GM21717 (cell line): ENCODE measurements at regions not wholly inside any gene's neighbourhood (a gene's known extent, or its start where the extent isn't known, plus 50 kb on each side); places are given as distances from the start of the nearest gene placed in this dataset.

Source experiments
- ATAC-seq: cut with Tn5 transposase; IDR thresholded peaks from one replicate; pipeline ENCODE4 v1.9.1; 2021; ENCODE audit warnings: mild to moderate bottlenecking, moderate library complexity; ENCODE audit not compliant: unreplicated experiment

DNA sequence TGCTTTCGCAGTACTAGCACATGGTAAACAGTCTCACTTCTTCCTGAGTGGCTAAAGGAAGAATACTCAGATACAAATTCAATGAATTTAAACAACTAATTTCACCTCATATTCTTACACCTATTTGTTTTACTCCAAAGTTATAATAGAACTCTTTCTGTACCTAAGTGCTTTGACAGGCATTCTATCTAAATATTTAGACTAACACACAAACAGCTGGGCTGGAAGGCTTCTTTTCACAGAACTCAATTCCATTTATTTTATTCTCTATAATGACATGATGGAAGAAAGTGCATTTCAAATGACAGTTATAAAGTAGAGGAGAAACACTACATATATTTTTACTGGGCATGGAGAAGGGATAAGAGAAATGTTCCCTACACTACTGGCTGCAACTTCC is 384.9 kb upstream of the SPTLC3 start:
- ATAC-seq = no peak

DNA sequence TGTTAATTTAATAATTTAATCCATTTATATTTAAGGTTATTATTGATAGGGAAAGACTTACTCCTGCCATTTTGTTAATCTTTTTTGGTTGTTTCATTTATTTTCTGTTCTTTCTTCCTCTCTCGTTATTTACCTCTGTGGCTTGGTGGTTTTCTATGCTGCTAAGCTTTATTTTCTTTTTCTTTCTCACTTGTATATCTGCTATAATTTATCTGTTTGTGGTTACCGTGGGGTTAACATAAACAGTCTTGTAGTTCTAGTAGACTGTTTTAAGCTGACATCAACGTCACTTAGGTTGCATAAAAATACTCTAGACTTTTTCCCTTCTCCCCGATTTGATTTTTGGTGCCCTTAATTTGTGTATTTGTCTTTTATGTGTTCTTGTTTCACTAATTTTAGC is 381.3 kb upstream of the SPTLC3 start:
- ATAC-seq = no peak

DNA sequence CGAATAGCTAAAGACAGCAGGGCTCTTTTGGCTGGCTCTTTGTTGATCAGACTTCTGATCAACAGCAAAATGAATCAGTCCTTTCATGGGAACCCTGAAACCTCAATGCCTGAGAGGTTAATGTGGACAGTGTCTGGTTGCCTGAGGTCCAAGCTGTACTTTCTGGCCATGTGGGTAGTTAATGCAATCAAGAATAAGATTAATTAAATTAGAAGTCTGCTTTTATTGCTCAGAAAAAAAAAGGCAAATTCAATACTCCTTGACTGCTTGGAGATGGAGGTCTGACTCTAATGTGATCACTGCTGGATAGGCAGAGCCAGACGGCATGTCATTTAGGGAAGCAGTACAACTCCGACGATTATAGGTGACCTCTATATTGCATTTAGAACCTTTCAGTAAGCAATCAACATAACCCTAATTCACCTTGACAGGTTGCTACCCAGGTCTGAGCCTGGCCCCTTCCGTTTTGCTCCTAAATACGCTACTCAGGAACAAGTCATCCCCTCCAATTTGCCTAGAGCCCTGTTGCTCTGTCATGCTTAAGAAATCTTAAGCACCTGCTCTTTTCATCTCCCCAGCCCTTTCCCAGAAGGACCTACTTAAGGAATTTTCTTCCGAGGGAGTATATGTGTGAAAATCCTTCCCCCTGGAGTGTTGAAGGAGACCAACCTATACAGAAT is 370.0 kb upstream of the SPTLC3 start:
- no peak for ATAC-seq

DNA sequence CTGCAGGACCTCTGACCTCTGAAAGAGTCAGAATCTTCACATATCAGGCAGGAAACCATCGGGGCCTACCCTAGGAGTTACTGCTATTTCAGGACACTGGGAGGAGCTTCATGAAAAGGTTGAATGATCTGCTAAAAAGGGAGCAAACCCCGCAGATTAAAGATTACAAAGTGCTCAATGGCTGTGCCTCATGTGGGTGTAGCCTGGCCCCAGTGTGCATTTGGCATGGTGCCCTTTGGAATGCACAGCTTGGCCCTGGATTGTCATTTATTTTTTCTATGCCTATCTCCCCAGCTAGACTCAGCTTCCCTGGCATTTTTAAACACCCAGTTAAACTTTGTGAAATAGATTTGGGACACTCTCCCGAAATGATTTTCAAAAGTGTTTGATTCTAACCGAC is 368.5 kb upstream of the SPTLC3 start:
- no peak for ATAC-seq

DNA sequence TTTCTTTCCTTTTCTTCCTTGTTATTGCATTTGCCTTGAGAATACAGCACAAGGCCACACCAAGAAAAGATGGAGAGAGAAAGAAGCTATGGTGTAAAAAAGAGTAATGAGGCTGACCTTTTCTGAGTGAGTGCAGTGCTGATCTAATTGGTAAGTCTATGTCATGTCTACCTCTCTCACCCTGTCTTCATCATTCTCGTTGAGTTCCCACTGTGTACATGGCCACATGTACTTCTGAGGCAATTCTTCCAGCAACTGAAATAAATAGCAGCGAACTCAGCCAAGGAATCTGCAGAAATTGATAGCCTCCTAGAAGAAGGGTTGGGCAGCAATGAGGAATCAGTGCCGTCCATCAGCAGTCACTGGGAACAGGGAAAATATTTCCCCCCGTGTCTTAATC is 367.2 kb upstream of the SPTLC3 start:
- ATAC-seq = no peak

DNA sequence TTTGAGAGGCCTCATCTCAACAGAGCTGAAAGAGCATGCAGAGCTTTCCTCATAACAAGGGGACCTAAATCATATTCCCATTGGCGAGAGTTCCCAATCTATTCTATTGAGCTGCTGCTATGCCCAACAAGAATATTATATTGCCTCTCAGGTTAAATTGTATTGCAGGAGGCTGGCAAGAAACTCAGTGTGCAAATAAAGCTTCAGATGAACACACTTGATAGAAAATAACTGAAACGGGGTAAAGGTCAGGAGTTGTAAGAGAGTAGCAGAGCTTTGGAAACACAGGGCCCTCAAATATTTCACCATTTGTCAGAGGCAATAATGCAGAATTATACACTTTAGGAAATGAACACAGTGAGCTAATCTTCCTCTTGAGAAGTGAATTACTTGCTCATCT is 364.3 kb upstream of the SPTLC3 start:
- ATAC-seq = no peak

DNA sequence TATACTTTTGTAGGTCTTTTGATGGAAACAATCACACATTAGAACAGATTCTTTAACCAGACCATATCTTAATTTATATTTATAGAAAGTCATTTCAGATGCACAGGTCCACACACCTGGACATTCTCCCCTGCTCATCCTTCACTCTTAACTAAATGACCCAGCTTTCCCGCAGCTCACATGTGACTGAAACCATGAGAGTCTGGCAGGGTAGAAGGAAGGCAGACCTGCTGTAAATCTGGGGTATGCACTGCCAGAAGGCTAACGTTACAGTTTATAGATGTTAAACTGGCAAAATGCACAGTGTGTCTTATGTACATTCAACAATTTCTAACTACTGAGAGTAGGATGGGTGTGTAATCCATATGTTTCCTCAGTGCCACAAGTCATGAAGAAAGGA is 359.5 kb upstream of the SPTLC3 start:
- no peak for ATAC-seq

DNA sequence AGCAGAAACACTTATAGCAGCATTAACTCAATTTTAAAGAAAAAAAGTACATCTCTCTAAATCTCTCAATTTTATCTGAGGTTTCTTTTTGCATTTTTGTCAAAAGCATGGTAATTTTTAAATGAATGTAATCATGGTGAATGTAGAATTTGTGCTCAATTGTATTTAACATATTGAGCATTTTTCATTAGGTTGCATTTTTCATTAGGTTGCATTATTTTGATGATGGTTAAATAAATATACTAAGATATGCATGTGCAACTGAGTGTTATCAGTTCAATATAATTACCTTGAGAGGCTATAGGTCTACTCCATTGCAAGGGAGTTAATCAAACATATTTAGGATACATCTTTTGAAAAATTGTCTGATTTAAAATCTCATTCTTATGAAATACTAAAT is 355.1 kb upstream of the SPTLC3 start:
- ATAC-seq = no peak

DNA sequence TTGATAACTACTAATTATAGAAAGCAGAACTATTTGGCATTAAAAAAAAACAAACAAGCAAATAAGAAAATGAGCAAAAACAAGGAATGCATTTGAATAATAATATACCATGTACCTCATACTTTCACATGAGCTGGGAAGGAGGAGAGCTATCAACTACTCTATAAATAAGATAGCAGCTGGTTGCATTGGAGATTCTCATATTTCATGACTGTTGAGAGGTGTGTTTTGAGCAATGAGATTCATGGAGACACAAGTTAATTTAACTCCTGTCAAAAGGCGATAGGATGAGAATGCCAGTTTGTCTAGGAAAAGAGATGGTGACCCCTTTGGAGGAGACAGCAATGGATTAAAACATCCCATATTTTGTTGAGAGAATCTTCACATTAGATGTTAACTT is 348.8 kb upstream of the SPTLC3 start:
- no peak for ATAC-seq

DNA sequence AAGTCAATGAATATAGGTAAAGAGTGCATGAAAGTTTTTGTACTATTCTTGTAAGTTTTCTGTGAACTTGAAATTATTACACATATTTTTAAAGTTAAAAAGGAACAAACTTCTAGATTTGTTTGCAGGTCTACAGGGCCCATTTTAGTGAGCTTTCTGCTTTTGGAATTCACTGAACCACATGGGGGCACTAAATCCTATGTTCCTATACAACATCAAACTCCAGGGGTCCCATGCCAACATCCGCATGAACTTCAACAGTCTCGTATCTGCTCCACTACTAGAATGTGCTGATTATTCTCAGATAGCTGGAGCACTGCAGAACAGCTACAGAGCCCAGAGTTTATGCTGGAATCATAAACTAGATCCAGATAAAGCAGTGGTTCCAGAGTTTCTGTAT is 347.9 kb upstream of the SPTLC3 start:
- ATAC-seq = no peak

DNA sequence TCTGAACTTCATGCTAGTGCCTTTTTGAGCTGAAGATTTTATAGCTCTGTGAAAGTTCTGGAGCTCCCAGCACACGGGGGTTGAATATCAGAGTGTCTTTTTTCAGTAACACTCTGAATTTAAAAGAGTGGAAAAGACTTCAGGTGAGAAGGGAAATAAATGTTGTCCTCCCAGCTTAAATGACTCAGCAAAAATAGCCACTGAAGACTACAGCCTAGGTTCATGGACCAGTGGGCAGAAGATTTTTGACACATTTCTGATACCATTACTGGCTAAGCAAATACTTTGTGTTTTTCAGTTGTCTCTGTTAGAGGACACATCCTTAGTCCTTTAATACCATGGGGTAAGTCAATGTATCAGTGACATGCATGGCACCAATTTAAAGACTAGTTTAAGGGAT is 338.5 kb upstream of the SPTLC3 start:
- no peak for ATAC-seq

DNA sequence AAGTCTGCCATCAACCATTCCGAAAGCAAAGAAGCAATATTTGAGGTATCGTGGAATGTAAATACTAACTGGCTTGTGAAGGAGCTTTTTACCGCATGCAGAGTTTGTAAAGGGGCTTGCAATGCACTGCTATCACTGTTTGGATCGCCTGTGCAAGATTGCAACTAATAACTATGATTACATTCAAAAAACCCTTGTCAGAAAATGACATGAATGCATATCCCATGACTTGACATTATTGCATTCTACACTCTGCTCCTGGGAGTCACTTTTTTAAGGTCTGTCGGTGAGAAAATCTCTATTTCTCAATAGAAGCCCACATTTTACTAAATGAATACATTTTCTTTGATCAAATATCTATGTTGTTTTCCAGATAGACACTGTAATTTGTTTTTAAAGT is 335.4 kb upstream of the SPTLC3 start:
- no peak for ATAC-seq

DNA sequence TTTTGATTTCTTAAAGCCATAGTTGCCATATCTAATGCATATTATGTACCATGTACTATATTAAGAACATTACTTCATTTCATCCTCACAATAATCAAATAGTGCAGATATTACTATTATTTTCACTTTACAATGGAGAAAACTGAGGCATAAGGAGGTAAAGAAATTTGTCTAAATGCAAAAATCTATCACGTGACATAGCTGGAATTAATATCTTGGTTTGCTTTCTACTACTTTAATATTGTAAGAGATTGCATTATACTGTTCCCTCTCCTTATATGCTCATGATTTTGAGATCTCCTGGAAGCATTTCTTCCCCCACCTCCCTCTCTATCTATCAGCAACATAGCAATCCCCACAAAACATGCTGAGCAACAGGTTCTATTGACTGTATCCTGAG is 330.8 kb upstream of the SPTLC3 start:
- ATAC-seq = no peak

DNA sequence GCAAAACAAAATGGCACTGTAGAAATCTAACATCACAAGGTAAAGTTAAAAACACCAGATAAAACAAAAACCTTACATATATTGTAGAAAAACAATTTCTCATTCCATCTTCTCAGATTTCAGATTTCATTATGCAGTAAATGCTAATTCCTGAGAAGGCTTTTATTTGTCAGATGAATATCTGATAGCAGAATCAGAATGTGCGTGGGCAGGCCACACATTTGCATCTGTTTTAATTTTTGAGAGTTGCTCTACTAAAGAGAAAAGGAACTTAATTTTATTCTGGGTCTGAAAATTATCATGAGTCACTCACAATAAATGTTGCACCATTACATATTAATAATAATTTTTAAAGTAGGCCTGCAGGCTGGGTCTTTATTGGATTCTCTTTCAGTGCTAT is 329.3 kb upstream of the SPTLC3 start:
- ATAC-seq = no peak

DNA sequence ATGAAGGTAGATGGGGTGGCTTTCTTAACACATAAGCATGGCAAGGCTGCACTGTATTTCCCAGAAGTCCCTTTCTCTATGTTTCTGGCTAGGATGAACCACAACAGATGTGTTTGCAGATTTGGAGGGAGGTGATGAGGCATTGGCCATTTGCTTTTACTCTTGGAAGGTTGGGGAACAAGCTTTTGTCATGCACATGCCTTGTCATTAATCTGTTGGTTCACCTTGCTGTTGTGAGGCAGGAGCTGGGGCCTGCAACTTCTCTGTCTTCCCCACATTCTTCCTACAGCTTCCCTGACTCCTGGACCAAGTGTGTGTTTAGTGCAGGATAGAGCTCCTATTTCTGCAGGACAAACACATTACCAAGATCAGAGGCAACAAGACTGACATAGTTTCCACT is 326.2 kb upstream of the SPTLC3 start:
- ATAC-seq = no peak

DNA sequence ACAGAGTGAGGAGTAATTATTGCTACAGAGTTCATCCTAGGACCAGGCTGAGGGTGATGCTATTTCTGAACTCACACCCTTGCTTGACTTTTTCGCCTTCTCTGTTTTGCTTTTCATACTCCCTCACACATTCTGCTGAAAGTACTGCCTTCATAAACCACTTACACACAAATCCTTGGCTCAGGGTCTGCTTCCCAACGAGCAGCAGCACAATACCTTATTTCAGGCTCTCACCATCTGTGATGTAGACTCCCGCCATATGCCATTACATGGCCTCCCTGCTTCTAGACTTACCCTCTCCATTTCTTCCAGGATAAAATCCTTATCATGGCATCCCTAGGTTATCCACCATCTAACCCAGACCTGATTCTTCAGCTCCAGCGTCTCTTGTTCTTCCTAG is 321.3 kb upstream of the SPTLC3 start:
- no peak for ATAC-seq

DNA sequence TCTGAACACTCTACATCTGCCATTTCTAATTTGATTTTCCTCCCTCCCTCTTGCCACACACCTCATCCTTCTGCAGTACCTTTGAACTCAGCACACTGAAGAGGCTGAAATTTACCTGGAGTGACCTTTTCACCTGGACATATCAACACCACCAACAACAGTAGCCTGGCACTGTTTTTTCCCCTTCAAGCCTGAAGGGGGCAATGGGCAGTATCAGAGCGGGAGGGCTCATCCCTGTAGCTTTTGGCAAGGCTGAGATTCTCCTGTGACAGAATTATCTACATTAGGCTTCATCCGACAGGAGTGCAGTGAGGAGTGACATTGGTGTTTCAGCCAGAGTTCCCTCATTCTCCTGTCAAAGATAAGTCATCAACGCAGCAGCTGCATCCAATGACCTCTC is 312.8 kb upstream of the SPTLC3 start:
- no peak for ATAC-seq

DNA sequence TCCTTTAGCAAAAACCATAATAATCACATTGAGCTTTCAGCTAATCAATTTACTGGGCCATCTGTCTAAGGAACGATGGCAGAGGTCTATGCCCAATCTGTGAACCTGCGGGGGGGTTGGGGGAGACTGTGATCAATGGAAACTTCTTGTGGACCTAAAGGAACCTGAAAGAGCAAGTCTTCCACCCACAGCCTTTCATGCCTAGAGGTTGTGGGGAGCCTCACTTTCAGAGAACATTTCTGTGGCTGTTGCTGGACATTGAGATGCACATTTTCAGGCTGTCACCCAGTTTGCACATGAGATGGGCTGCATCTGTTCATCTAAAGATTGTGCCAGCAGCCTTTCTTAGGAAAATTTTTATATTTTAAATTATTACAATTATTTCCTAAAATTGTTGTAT is 310.0 kb upstream of the SPTLC3 start:
- no peak for ATAC-seq

DNA sequence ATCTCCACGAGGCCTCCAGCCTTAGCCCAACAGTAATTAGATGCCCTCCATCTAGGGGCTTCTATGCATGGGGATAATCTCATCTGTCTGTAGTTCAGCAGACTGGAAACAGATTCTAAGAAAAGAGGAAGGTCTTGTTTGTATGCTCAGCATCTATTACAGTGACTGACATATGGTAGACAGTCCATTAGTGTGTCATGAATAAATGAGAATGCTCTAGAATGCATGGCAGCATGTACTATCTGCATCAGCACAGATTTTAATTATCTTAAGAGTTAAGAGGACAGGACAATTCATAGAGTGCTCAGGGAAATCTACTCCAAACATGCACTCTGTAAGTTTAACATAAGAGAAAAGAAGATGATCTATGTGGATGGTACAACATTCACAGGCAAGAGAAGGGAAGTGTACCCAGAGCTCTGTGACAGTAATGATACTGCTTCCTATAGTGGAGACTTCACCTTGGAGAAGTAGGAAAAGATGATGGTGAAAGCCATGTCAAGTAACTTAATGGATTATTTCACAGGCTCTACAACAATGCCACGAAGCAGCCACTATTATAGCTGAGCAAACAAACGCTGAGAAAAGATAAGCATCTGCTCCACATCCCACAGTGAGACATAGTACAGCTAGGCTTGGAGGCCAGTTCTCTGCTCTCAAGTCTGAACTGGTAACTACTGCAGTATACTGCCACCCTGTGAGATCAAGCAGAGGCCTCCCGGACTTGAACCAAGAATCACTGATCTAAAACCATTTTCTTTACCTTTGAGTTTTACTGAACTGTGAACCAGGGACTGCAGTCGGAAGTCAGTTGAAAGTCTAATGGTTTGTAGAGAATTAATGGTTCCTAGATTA is 309.2 kb upstream of the SPTLC3 start:
- no peak for ATAC-seq

DNA sequence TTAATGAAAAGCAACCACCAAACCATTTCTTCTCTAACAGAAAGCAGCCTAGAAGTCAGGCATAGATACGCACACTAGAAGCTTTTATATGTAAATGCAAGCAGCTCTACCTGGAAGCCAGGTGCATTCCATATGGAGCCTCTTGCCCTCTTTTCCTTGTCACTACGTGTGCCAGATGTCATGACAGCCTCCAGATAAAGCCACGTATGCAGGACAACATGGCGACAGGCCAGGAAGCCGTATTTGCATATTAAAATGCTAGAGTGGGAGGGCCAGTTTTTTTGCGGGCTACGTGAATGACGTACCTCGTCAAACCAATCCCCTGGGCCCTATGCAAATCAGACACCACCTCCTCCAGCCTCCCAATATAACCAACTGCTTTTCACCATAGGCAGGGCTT is 308.1 kb upstream of the SPTLC3 start:
- ATAC-seq = no peak

DNA sequence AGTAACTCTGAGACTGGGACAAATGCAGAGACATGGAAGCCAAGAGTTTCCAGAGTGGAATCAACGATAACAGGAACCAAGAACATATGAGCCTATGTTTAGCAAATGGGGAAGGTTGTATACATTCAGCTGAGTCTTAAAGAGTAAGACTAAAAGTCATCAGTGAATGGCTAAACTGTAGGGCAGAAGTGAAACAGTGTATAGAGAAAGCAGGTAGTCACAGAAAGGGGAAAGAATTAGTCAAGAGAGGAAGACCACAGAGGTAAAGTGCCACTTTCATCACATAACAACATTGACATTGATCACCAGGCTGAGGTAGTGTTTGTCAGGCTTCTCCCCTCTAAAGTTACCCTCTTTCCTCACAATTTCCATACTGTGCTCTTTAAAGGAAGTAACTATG is 306.5 kb upstream of the SPTLC3 start:
- ATAC-seq = no peak

DNA sequence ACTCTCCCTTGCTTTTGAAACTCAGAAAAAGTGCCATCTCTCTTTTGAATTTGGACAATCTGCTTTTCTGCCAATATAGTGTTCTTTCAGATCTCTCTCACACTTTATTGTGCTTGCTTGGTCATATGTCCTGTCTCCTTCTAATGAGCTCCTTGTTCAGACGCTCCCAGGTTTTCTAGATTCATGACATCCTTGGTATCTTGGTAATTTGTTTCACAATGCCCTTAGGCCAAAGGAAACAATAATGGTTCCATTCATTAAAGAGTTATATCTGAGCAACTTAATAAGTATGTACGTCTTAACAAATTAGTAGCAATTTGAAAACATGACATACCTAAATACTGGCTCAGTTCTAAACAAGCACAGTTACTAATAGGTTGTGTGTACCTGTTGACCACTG is 293.4 kb upstream of the SPTLC3 start:
- no peak for ATAC-seq
